Smooth muscle cell (in vitro differentiated cells): ENCODE measurements at regions not wholly inside any gene's neighbourhood (a gene's known extent, or its start where the extent isn't known, plus 50 kb on each side); places are given as distances from the start of the nearest gene placed in this dataset.

Experiments used
- DNase-seq: peaks from one replicate; lab custom pipeline; 2025; ENCODE audit not compliant: unreplicated experiment; lab: John Stamatoyannopoulos, UW
- H2AFZ ChIP-seq: fragments of 200-600 bp; sonication (generic); 2 replicates; pipeline ENCODE4 v1.6.0; 2016; ENCODE audit warnings: antibody characterized with exemption, low read depth, mild to moderate bottlenecking
- H3F3A ChIP-seq: fragments of 200-600 bp; sonication (generic); 2 replicates; pipeline ENCODE4 v1.6.0; 2017; ENCODE audit warnings: antibody characterized with exemption, low read depth
- H3K27ac ChIP-seq: fragments of 200-600 bp; sonication (generic); 2 replicates; pipeline ENCODE4 v1.5.1; 2016; ENCODE audit warnings: low read depth, mild to moderate bottlenecking
- H3K27me3 ChIP-seq: fragments of 200-600 bp; sonication (generic); 2 replicates; pipeline ENCODE4 v1.6.1; 2016; ENCODE audit warnings: low read depth, mild to moderate bottlenecking
- H3K36me3 ChIP-seq: fragments of 200-600 bp; sonication (generic); 2 replicates; pipeline ENCODE4 v1.5.1; 2016; ENCODE audit warnings: low read depth
- H3K4me1 ChIP-seq: fragments of 200-600 bp; sonication (generic); 2 replicates; pipeline ENCODE4 v1.5.1; 2016; ENCODE audit warnings: low read depth
- H3K4me2 ChIP-seq: fragments of 200-600 bp; sonication (generic); 2 replicates; pipeline ENCODE4 v1.6.0; 2016; ENCODE audit warnings: mild to moderate bottlenecking
- H3K4me3 ChIP-seq: fragments of 200-600 bp; sonication (generic); 2 replicates; pipeline ENCODE4 v1.5.1; 2016; ENCODE audit warnings: mild to moderate bottlenecking
- H3K79me2 ChIP-seq: fragments of 200-600 bp; sonication (generic); 2 replicates; pipeline ENCODE4 v1.6.0; 2016; ENCODE audit warnings: low read depth, mild to moderate bottlenecking
- H3K9ac ChIP-seq: fragments of 200-600 bp; sonication (generic); 2 replicates; pipeline ENCODE4 v1.6.0; 2016; ENCODE audit warnings: low read depth
- H3K9me3 ChIP-seq: fragments of 200-600 bp; sonication (generic); replicated peaks from 2 replicates; pipeline ENCODE4 v1.5.1; 2016; ENCODE audit warnings: low read depth
- H4K20me1 ChIP-seq: fragments of 200-600 bp; sonication (generic); 2 replicates; pipeline ENCODE4 v1.6.0; 2016; ENCODE audit warnings: low read depth
- WGBS: methylation state at CpG from one replicate; pipeline ENCODE4 v1.1.7; 2016; ENCODE audit warnings: low lambda C conversion rate; 5-methylcytosine and 5-hydroxymethylcytosine counted together
- TF ChIP-seq, protein P1 (sequence below): fragments of 200-600 bp; sonication (generic); IDR thresholded peaks from 2 replicates; pipeline ENCODE4 v1.5.1; 2017; ENCODE audit warnings: borderline replicate concordance, mild to moderate bottlenecking, antibody characterized with exemption; ENCODE audit not compliant: insufficient read depth, poor library complexity, severe bottlenecking

DNA sequence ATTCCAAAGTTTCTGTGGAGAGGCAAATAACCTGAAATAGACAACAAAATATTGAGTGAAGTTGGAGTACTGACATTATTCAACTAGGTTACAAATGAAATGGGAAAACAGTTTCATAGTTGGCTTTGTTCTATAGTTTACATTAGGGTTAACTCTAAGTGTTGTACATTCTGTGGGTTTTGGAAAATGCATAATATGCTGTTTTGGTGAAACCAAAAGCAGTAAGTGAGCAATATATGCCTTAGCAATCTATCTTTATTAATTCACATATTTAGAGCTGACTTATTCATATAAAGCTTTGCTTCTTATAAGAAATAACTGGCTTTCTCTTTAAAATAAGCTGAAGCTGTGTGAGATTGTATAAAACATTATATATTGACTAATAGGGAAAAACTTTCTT is 157.5 kb upstream of the AHI1 start:
- TF ChIP-seq, protein P1, sequence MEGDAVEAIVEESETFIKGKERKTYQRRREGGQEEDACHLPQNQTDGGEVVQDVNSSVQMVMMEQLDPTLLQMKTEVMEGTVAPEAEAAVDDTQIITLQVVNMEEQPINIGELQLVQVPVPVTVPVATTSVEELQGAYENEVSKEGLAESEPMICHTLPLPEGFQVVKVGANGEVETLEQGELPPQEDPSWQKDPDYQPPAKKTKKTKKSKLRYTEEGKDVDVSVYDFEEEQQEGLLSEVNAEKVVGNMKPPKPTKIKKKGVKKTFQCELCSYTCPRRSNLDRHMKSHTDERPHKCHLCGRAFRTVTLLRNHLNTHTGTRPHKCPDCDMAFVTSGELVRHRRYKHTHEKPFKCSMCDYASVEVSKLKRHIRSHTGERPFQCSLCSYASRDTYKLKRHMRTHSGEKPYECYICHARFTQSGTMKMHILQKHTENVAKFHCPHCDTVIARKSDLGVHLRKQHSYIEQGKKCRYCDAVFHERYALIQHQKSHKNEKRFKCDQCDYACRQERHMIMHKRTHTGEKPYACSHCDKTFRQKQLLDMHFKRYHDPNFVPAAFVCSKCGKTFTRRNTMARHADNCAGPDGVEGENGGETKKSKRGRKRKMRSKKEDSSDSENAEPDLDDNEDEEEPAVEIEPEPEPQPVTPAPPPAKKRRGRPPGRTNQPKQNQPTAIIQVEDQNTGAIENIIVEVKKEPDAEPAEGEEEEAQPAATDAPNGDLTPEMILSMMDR: no peak
- Histone ChIP-seq H3K9ac (no peak overlapping the region), H3K36me3 (no peaks in the 10 kb centered on the region), H3K27ac (no peak overlapping the region), H3K4me1 (no peaks in the 10 kb centered on the region), H3K79me2 (no peaks in the 10 kb centered on the region), H4K20me1 (no peaks in the 10 kb centered on the region), H3K4me2 (no peak overlapping the region), H3K4me3 (no peak overlapping the region), H3K9me3 (no peaks in the 10 kb centered on the region), H3F3A (no peaks in the 10 kb centered on the region), H3K27me3 (no peaks in the 10 kb centered on the region), H2AFZ (no peak overlapping the region)
- no peak for DNase-seq

DNA sequence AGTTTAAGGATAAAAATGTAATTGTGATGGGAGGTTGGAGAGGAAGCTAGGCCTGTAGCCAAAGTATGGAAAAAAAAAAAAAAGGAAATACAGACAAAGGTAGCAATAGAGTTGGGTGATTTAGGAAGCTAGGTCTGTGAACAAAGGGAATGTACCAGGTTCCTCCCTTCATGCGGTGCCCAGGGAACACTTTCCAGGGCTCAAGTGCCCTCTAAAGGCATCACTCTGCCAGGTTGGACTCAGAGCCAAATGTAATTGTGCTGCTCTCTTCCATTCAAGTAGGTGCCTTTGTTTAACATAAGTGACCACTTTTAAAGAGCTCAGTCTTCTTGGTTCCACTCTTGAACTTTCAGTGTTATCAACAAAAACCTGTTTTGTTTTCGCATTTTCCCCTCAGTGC is 159.7 kb upstream of the AHI1 start:
- H3K4me3 ChIP-seq: no peak overlapping the region
- H3K27ac ChIP-seq: no peak overlapping the region
- H3F3A ChIP-seq: no peaks in the 10 kb centered on the region
- DNase-seq: no peak
- no peaks in the 10 kb centered on the region for H4K20me1 ChIP-seq
- H3K9me3 ChIP-seq: no peaks in the 10 kb centered on the region
- H3K4me1 ChIP-seq: no peaks in the 10 kb centered on the region
- H3K36me3 ChIP-seq: no peaks in the 10 kb centered on the region
- H3K4me2 ChIP-seq: no peak overlapping the region
- H3K79me2 ChIP-seq: no peaks in the 10 kb centered on the region
- H2AFZ ChIP-seq: no peak overlapping the region
- no peaks in the 10 kb centered on the region for H3K27me3 ChIP-seq
- no peak overlapping the region for H3K9ac ChIP-seq
- 95% methylated on average over 2 of the region's 2 CpGs for WGBS
- TF ChIP-seq, protein P1: no peak

DNA sequence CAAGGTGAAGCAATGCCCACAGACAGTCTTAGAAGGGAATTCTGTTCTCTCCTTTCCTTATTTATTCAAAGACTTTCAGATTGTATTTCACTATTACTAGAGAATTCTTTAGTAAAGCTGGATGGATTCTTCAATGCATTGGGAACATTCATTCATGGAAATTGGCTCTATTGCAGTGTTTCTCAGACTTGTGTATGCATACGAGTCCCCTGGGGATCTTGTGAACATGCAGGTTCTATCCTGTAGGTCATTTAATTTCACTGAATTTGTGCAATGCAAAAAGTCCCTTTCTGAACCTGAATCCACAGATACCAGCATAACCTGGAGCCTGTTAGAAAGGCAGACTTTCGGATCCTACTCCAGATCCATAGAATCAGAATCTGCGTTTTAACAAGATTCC is 160.9 kb upstream of the AHI1 start:
- H3K79me2 ChIP-seq: no peaks in the 10 kb centered on the region
- no peaks in the 10 kb centered on the region for H3K4me1 ChIP-seq
- H3F3A ChIP-seq: no peaks in the 10 kb centered on the region
- H3K9ac ChIP-seq: no peak overlapping the region
- no peaks in the 10 kb centered on the region for H3K36me3 ChIP-seq
- no peaks in the 10 kb centered on the region for H3K9me3 ChIP-seq
- WGBS: 90% methylated on average over 3 of the region's 3 CpGs
- no peak overlapping the region for H3K4me2 ChIP-seq
- H2AFZ ChIP-seq: no peak overlapping the region
- H3K4me3 ChIP-seq: no peak overlapping the region
- no peaks in the 10 kb centered on the region for H4K20me1 ChIP-seq
- no peak overlapping the region for H3K27ac ChIP-seq
- TF ChIP-seq, protein P1: no peak
- no peak for DNase-seq
- no peaks in the 10 kb centered on the region for H3K27me3 ChIP-seq

DNA sequence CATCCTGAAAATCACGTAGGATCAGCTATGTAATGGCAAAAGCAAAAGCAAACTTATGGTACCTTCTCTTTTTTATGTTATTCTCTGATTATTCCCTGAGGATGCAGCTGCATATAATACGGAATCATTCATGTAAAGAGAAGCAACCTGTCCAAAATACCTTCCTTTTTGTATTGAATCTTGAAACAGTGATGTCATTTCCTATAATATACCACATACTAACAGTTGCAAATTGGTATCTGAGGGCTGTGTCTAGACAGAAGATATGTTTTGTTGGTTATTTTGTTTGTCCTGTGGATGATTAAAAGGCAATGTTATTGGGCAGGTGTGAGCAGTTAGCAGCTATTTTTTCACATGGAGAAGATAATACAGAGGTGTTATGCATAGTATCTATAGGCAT is 161.4 kb upstream of the AHI1 start:
- no peak overlapping the region for H3K4me3 ChIP-seq
- WGBS: 83% methylated on average over 2 of the region's 2 CpGs
- TF ChIP-seq, protein P1: no peak

More for the DNA sequence above, 161.4 kb upstream of the AHI1 start:
- Histone ChIP-seq H3K27ac (no peak overlapping the region), H2AFZ (no peak overlapping the region), H3K4me2 (no peak overlapping the region), H3K9me3 (no peaks in the 10 kb centered on the region), H3K4me1 (no peaks in the 10 kb centered on the region), H3K36me3 (no peaks in the 10 kb centered on the region), H3K27me3 (no peaks in the 10 kb centered on the region), H3K9ac (no peak overlapping the region), H3K79me2 (no peaks in the 10 kb centered on the region), H4K20me1 (no peaks in the 10 kb centered on the region), H3F3A (no peaks in the 10 kb centered on the region)
- no peak for DNase-seq
